ENCODE measurements at regions not wholly inside any gene's neighbourhood (a gene's known extent, or its start where the extent isn't known, plus 50 kb on each side); places are given as distances from the start of the nearest gene placed in this dataset.

DNA sequence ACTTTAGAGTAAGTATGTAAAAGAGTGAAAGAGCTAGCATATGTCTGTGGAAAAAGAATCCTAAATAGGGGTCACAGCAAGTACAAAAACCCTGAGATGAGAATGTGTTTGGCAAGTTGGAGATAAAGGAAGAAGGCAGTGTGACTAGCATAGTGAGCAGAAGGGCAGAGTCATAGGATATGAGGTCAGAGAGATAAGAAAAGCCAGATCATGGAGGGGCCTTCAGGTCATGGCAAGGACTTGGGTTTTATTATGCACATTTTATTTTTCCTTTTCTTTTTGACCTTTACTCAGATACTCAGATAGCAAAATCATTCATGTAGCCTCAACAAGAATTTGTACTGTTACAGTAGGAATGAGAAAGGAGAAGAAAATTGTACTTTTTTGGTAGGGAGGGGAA is 138.0 kb downstream of the GJA1 start:
- TF ChIP-seq CTCF (IDR thresholded peaks at IDR 0.05) (no peak), POLR2A (IDR thresholded peaks at IDR 0.05) (no peak), POLR2AphosphoS5 (IDR thresholded peaks at IDR 0.05; ENCODE audit: insufficient read depth in 1 of 2, low read depth in 1 of 2) (no peak)

Measured in vagina (tissue), 2 donors.